Neural progenitor cell (in vitro differentiated cells): ENCODE measurements at regions not wholly inside any gene's neighbourhood (a gene's known extent, or its start where the extent isn't known, plus 50 kb on each side); places are given as distances from the start of the nearest gene placed in this dataset.

Source experiments
- CTCF ChIP-seq: fragments of 200-600 bp; sonication (generic); IDR thresholded peaks from 2 replicates; pipeline ENCODE4 v1.5.1; 2017; ENCODE audit warnings: antibody characterized with exemption, mild to moderate bottlenecking
- EZH2 ChIP-seq: fragments of 200-600 bp; sonication (generic); IDR thresholded peaks from 2 replicates; pipeline ENCODE4 v1.6.1; 2017; ENCODE audit warnings: antibody characterized with exemption, mild to moderate bottlenecking, moderate library complexity

DNA sequence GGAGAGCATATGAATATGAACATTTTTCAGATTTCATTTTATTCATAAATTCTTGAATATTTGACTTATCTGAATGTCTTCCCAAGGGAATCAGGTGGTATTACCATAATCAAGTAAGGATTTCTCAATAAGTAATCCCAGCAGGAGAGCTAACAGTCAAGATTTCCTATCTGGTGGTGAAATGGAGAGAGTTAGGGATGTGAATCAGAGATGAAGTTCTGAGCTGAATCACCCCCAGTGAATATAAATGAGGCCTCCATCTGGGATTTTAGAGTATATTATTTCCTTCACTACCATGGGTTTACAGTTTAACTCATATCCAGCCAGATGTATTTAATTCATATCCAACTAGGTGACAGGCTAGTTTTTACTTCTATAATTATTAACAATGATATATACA is 61.5 kb upstream of the RGS2 start:
- no peak for TF ChIP-seq CTCF
- TF ChIP-seq EZH2 = no peak
